ENCODE measurements at regions not wholly inside any gene's neighbourhood (a gene's known extent, or its start where the extent isn't known, plus 50 kb on each side); places are given as distances from the start of the nearest gene placed in this dataset.

DNA sequence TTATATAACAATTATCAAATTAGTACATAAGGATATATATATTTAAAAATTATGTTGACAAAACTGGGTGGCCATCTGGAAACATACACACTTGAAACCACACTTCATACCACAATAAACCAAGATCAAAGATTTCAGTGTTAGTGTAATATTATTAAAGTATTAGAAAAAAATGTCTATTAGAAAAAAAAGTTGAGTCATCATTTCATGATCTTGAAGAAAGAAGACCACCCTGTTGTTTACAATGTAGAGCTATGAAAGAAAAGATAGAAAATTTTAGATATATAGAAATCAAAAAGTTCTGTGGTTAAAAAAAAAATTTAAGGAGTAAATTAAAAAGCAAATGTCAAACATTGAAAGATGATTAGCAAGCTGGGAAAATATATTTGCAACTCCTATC lies 224.5 kb upstream of the CDH20 start:
- ATAC-seq: no peak
- TF ChIP-seq TCF4 (CRISPR knock-in tag; IDR thresholded peaks at IDR 0.05; ENCODE audit: borderline replicate concordance): no peak
- TF ChIP-seq ZNF70 (CRISPR knock-in tag; IDR thresholded peaks at IDR 0.05): no peak
- TF ChIP-seq, protein P1, sequence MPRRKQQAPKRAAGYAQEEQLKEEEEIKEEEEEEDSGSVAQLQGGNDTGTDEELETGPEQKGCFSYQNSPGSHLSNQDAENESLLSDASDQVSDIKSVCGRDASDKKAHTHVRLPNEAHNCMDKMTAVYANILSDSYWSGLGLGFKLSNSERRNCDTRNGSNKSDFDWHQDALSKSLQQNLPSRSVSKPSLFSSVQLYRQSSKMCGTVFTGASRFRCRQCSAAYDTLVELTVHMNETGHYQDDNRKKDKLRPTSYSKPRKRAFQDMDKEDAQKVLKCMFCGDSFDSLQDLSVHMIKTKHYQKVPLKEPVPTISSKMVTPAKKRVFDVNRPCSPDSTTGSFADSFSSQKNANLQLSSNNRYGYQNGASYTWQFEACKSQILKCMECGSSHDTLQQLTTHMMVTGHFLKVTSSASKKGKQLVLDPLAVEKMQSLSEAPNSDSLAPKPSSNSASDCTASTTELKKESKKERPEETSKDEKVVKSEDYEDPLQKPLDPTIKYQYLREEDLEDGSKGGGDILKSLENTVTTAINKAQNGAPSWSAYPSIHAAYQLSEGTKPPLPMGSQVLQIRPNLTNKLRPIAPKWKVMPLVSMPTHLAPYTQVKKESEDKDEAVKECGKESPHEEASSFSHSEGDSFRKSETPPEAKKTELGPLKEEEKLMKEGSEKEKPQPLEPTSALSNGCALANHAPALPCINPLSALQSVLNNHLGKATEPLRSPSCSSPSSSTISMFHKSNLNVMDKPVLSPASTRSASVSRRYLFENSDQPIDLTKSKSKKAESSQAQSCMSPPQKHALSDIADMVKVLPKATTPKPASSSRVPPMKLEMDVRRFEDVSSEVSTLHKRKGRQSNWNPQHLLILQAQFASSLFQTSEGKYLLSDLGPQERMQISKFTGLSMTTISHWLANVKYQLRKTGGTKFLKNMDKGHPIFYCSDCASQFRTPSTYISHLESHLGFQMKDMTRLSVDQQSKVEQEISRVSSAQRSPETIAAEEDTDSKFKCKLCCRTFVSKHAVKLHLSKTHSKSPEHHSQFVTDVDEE (CRISPR knock-in tag; IDR thresholded peaks at IDR 0.05): no peak
- TF ChIP-seq SNAI2 (CRISPR knock-in tag; IDR thresholded peaks at IDR 0.05): no peak
- no peak for TF ChIP-seq ZFP30 (CRISPR knock-in tag; IDR thresholded peaks at IDR 0.05)
- TF ChIP-seq, protein P2, sequence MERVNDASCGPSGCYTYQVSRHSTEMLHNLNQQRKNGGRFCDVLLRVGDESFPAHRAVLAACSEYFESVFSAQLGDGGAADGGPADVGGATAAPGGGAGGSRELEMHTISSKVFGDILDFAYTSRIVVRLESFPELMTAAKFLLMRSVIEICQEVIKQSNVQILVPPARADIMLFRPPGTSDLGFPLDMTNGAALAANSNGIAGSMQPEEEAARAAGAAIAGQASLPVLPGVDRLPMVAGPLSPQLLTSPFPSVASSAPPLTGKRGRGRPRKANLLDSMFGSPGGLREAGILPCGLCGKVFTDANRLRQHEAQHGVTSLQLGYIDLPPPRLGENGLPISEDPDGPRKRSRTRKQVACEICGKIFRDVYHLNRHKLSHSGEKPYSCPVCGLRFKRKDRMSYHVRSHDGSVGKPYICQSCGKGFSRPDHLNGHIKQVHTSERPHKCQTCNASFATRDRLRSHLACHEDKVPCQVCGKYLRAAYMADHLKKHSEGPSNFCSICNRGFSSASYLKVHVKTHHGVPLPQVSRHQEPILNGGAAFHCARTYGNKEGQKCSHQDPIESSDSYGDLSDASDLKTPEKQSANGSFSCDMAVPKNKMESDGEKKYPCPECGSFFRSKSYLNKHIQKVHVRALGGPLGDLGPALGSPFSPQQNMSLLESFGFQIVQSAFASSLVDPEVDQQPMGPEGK (CRISPR knock-in tag; IDR thresholded peaks at IDR 0.05; ENCODE audit: borderline replicate concordance): no peak
- TF ChIP-seq ESRRG (CRISPR knock-in tag; IDR thresholded peaks at IDR 0.05): no peak
- TF ChIP-seq ZNF565 (CRISPR knock-in tag; conservative IDR thresholded peaks at IDR 0.05; ENCODE audit: low read depth): no peak
- no peak for TF ChIP-seq OSR1 (CRISPR knock-in tag; IDR thresholded peaks at IDR 0.05)
- no peak for TF ChIP-seq ZC3H10 (CRISPR knock-in tag; IDR thresholded peaks at IDR 0.05)
- TF ChIP-seq CSDC2 (CRISPR knock-in tag; IDR thresholded peaks at IDR 0.05): no peak
- TF ChIP-seq ZNF8 (CRISPR knock-in tag; IDR thresholded peaks at IDR 0.05): no peak
- no peak for TF ChIP-seq ARNTL (CRISPR knock-in tag; IDR thresholded peaks at IDR 0.05; ENCODE audit: borderline replicate concordance, low read depth)
- TF ChIP-seq PPARA (CRISPR knock-in tag; IDR thresholded peaks at IDR 0.05; ENCODE audit: borderline replicate concordance): no peak
- no peak for TF ChIP-seq ZFP3 (CRISPR knock-in tag; IDR thresholded peaks at IDR 0.05)
- TF ChIP-seq, protein P3, sequence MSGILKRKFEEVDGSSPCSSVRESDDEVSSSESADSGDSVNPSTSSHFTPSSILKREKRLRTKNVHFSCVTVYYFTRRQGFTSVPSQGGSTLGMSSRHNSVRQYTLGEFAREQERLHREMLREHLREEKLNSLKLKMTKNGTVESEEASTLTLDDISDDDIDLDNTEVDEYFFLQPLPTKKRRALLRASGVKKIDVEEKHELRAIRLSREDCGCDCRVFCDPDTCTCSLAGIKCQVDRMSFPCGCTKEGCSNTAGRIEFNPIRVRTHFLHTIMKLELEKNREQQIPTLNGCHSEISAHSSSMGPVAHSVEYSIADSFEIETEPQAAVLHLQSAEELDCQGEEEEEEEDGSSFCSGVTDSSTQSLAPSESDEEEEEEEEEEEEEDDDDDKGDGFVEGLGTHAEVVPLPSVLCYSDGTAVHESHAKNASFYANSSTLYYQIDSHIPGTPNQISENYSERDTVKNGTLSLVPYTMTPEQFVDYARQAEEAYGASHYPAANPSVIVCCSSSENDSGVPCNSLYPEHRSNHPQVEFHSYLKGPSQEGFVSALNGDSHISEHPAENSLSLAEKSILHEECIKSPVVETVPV (CRISPR knock-in tag; IDR thresholded peaks at IDR 0.05): no peak
- no peak for TF ChIP-seq ISL1 (CRISPR knock-in tag; IDR thresholded peaks at IDR 0.05)
- no peak for TF ChIP-seq GLIS3 (CRISPR knock-in tag; IDR thresholded peaks at IDR 0.05)
- TF ChIP-seq, protein P4, sequence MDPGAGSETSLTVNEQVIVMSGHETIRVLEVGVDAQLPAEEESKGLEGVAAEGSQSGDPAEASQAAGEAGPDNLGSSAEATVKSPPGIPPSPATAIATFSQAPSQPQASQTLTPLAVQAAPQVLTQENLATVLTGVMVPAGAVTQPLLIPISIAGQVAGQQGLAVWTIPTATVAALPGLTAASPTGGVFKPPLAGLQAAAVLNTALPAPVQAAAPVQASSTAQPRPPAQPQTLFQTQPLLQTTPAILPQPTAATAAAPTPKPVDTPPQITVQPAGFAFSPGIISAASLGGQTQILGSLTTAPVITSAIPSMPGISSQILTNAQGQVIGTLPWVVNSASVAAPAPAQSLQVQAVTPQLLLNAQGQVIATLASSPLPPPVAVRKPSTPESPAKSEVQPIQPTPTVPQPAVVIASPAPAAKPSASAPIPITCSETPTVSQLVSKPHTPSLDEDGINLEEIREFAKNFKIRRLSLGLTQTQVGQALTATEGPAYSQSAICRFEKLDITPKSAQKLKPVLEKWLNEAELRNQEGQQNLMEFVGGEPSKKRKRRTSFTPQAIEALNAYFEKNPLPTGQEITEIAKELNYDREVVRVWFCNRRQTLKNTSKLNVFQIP (CRISPR knock-in tag; IDR thresholded peaks at IDR 0.05; ENCODE audit: borderline replicate concordance, low read depth): no peak

DNA sequence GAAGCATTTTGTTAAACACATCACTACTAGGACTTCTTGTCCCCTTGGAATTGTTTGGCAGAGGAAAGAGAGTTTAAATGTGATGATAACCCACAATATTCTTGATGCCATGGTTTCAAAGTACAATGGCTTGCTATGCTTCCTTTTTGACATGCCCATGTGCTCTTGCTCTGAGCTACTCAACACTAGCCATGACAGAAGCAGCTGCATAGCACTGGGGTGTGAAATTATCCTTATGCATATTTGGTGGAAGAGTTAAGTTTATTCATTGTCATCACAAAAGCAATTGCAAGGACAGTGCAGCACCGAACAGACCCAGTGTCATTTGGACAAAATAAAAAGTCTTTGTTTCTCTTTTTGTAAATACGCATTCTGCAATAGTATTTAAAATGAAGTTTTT lies 209.9 kb upstream of the CDH20 start:
- TF ChIP-seq RARB (CRISPR knock-in tag; IDR thresholded peaks at IDR 0.05): no peak
- TF ChIP-seq ZNF8 (CRISPR knock-in tag; IDR thresholded peaks at IDR 0.05): no peak
- TF ChIP-seq, protein P1 (CRISPR knock-in tag; IDR thresholded peaks at IDR 0.05): no peak
- no peak for TF ChIP-seq ZFP3 (CRISPR knock-in tag; IDR thresholded peaks at IDR 0.05)
- TF ChIP-seq ARNTL (CRISPR knock-in tag; IDR thresholded peaks at IDR 0.05; ENCODE audit: borderline replicate concordance, low read depth): no peak
- no peak for TF ChIP-seq GLIS3 (CRISPR knock-in tag; IDR thresholded peaks at IDR 0.05)
- TF ChIP-seq OSR1 (CRISPR knock-in tag; IDR thresholded peaks at IDR 0.05): no peak
- TF ChIP-seq, protein P3 (CRISPR knock-in tag; IDR thresholded peaks at IDR 0.05): no peak
- TF ChIP-seq, protein P4 (CRISPR knock-in tag; IDR thresholded peaks at IDR 0.05; ENCODE audit: borderline replicate concordance, low read depth): no peak
- TF ChIP-seq, protein P2 (CRISPR knock-in tag; IDR thresholded peaks at IDR 0.05; ENCODE audit: borderline replicate concordance): no peak
- TF ChIP-seq ZC3H10 (CRISPR knock-in tag; IDR thresholded peaks at IDR 0.05): no peak
- TF ChIP-seq SNAI2 (CRISPR knock-in tag; IDR thresholded peaks at IDR 0.05): no peak
- no peak for ATAC-seq

Data from SK-N-SH treated with all-trans-retinoic acid at 6 μM for 48 hours (cell line).